HCT116 (cell line): ENCODE measurements at regions not wholly inside any gene's neighbourhood (a gene's known extent, or its start where the extent isn't known, plus 50 kb on each side); places are given as distances from the start of the nearest gene placed in this dataset.

Source experiments
- ATAC-seq: fragments of 200-7000 bp; cut with Tn5 transposase; 2 replicates; pipeline ENCODE4 v1.9.1; 2020; ENCODE audit warnings: mild to moderate bottlenecking, moderate library complexity
- BruUV-seq: library from RNA; stranded (reverse); fragments of 400-500 nt; replicated peaks from 2 replicates; lab custom pipeline; 2021; lab: Mats Ljungman, UMichigan
- CTCF ChIA-PET: fragments of 300-600 bp; sonication (Branson Sonifier 250); formaldehyde crosslinking; loops from one replicate; lab custom pipeline; 2021; ENCODE audit warnings: antibody characterized with exemption; lab: Charles Lee
- POLR2A ChIA-PET: fragments of 300-600, 350-600 bp; sonication (Branson Sonifier 250); formaldehyde crosslinking; loops from one replicate; lab custom pipeline; 2021; ENCODE audit warnings: antibody characterized with exemption; lab: Charles Lee
- RAD21 ChIA-PET, 2 experiments: fragments of 300-600 bp; sonication (Branson Sonifier 250); formaldehyde crosslinking; loops; one replicate each; lab custom pipeline; 2023; ENCODE audit warnings: low total read pairs in 2 of 2; ENCODE audit not compliant: uncharacterized antibody in 2 of 2, unreplicated experiment in 2 of 2, low non-redundant PET in 1 of 2; lab: Charles Lee
- DNase-seq: peaks from one replicate; pipeline ENCODE4 v3.0.0-alpha.2; 2010; ENCODE audit warnings: low read depth, low spot score
- H2AFZ ChIP-seq: fragments of 200-600 bp; shearing (Covaris generic), sonication (generic); 2 replicates; pipeline ENCODE4 v1.6.1; 2017; ENCODE audit warnings: low read depth, mixed run types, mixed read lengths, antibody characterized with exemption, low read length; ENCODE audit not compliant: poor library complexity, severe bottlenecking
- H3K27ac ChIP-seq: 2 replicates; pipeline ENCODE4 v1.5.1; 2012; ENCODE audit warnings: low read depth, low read length
- H3K27me3 ChIP-seq: fragments of 200-600 bp; sonication (generic); 2 replicates; pipeline ENCODE4 v1.6.1; 2016; ENCODE audit warnings: mixed run types, low read length, mixed read lengths; ENCODE audit not compliant: insufficient read depth
- H3K36me3 ChIP-seq, 2 experiments: fragments of 200-500 bp in 1 of 2; fragments of 200-600 bp in 1 of 2; sonication (Bioruptor generic) in 1 of 2; sonication (generic) in 1 of 2; 2 replicates each; pipeline versions ENCODE4 v1.5.1 to v1.6.1; 2014 to 2016; ENCODE audit warnings: low read length in 2 of 2, inconsistent platforms in 1 of 2, mixed read lengths in 1 of 2, mixed run types in 1 of 2; ENCODE audit not compliant: insufficient read depth in 2 of 2, control insufficient read depth in 1 of 2
- H3K4me1 ChIP-seq, 2 experiments: fragments of 200-600 bp in 1 of 2; sonication (generic) in 1 of 2; 2 replicates each; pipeline versions ENCODE4 v1.5.1 to v1.6.1; 2012 to 2017; ENCODE audit warnings: low read length in 2 of 2, inconsistent platforms in 1 of 2, mild to moderate bottlenecking in 1 of 2, mixed read lengths in 1 of 2, mixed run types in 1 of 2, moderate library complexity in 1 of 2; ENCODE audit not compliant: insufficient read depth in 2 of 2, control insufficient read depth in 1 of 2
- H3K4me2 ChIP-seq: fragments of 200-600 bp; sonication (generic); 2 replicates; pipeline ENCODE4 v1.6.1; 2017; ENCODE audit warnings: mixed run types, low read length, mixed read lengths
- H3K4me3 ChIP-seq, 2 experiments: fragments of 200-600 bp in 1 of 2; sonication (generic) in 1 of 2; replicated peaks in 1 of 2; 2 replicates each; pipeline ENCODE4 v1.5.1; 2011 to 2016; ENCODE audit warnings: low read length in 2 of 2, control low read depth in 1 of 2, low read depth in 1 of 2, mild to moderate bottlenecking in 1 of 2, mixed read lengths in 1 of 2, mixed run types in 1 of 2
- H3K79me2 ChIP-seq: fragments of 200-600 bp; sonication (generic); 2 replicates; pipeline ENCODE4 v1.6.1; 2017; ENCODE audit warnings: mild to moderate bottlenecking, mixed run types, low read length, moderate library complexity, mixed read lengths; ENCODE audit not compliant: insufficient read depth
- H3K9ac ChIP-seq: fragments of 200-600 bp; sonication (generic); 2 replicates; pipeline ENCODE4 v1.6.1; 2016; ENCODE audit warnings: low read length, mixed read lengths
- H3K9me2 ChIP-seq: fragments of 200-600 bp; sonication (generic), shearing (Covaris generic); 2 replicates; pipeline ENCODE4 v1.6.1; 2017; ENCODE audit warnings: mixed run types, mild to moderate bottlenecking, moderate library complexity; ENCODE audit not compliant: insufficient read depth
- H3K9me3 ChIP-seq, 2 experiments: fragments of 200-500 bp in 1 of 2; fragments of 200-600 bp in 1 of 2; sonication (Bioruptor generic) in 1 of 2; sonication (generic) in 1 of 2; 2 replicates each; pipeline ENCODE4 v1.6.1; 2014 to 2017; ENCODE audit warnings: low read length in 2 of 2, mixed read lengths in 2 of 2, inconsistent platforms in 1 of 2, low read depth in 1 of 2, mild to moderate bottlenecking in 1 of 2, mixed run types in 1 of 2, moderate library complexity in 1 of 2; ENCODE audit not compliant: control insufficient read depth in 1 of 2, insufficient read depth in 1 of 2
- H4K20me1 ChIP-seq: fragments of 200-600 bp; sonication (generic), shearing (Covaris generic); 2 replicates; pipeline ENCODE4 v1.6.1; 2017; ENCODE audit warnings: mixed run types, mild to moderate bottlenecking, moderate library complexity; ENCODE audit not compliant: insufficient read depth
- ATF3 ChIP-seq: IDR thresholded peaks from 2 replicates; pipeline ENCODE4 v1.6.1; 2012
- CEBPB ChIP-seq: IDR thresholded peaks from 2 replicates; pipeline ENCODE4 v1.6.1; 2012; ENCODE audit warnings: low read depth
- ELF1 ChIP-seq: IDR thresholded peaks from 2 replicates; pipeline ENCODE4 v1.6.1; 2012; ENCODE audit warnings: low read depth, borderline replicate concordance
- EZH2 ChIP-seq: fragments of 200-600 bp; sonication (generic); IDR thresholded peaks from 2 replicates; pipeline ENCODE4 v1.6.1; 2017; ENCODE audit warnings: antibody characterized with exemption, mixed run types
- EZH2phosphoT487 ChIP-seq: fragments of 200-600 bp; IDR thresholded peaks from 2 replicates; pipeline ENCODE4 v1.6.1; 2018; ENCODE audit warnings: antibody characterized with exemption, borderline replicate concordance
- FOSL1 ChIP-seq: IDR thresholded peaks from 2 replicates; pipeline ENCODE4 v1.6.1; 2012; ENCODE audit warnings: low read depth
- JUND ChIP-seq: IDR thresholded peaks from 2 replicates; pipeline ENCODE4 v1.6.1; 2012
- SP1 ChIP-seq: IDR thresholded peaks from 2 replicates; pipeline ENCODE4 v1.6.1; 2012; ENCODE audit warnings: low read depth
- SRF ChIP-seq: IDR thresholded peaks from 2 replicates; pipeline ENCODE4 v1.6.1; 2012; ENCODE audit warnings: low read depth
- TCF7L2 ChIP-seq: IDR thresholded peaks from 2 replicates; pipeline ENCODE4 v1.7.0; 2011; ENCODE audit warnings: borderline replicate concordance, inconsistent platforms; ENCODE audit not compliant: insufficient read depth, insufficient read length; ENCODE audit errors: extremely low read depth
- YY1 ChIP-seq: IDR thresholded peaks from 2 replicates; pipeline ENCODE4 v1.6.1; 2011; ENCODE audit warnings: low read length, low read depth, moderate library complexity, mild to moderate bottlenecking; ENCODE audit not compliant: insufficient replicate concordance; ENCODE audit errors: extremely low read depth
- ZFX ChIP-seq: fragments of 450-650 bp; IDR thresholded peaks from 2 replicates; pipeline ENCODE4 v1.6.1; 2017
- ZNF274 ChIP-seq: fragments of 200-500 bp; sonication (Bioruptor generic); IDR thresholded peaks from 2 replicates; pipeline ENCODE4 v1.6.1; 2014; ENCODE audit warnings: mild to moderate bottlenecking, low read depth, low read length, inconsistent platforms
- intact Hi-C: fragments of 100-400 bp; cut with micrococcal nuclease; formaldehyde crosslinking; loops from 2 replicates; pipeline ENCODE4 v1.10.0; 2022
- TF ChIP-seq, protein P1 (sequence below): IDR thresholded peaks from 2 replicates; pipeline ENCODE4 v1.6.1; 2012; ENCODE audit warnings: low read depth
- TF ChIP-seq, protein P2 (sequence below), 3 experiments: fragments of 200-600 bp in 1 of 3; sonication (generic) in 1 of 3; IDR thresholded peaks in 2 of 3; conservative IDR thresholded peaks in 1 of 3; 2 replicates each; pipeline ENCODE4 v1.5.1; 2012 to 2017; ENCODE audit warnings: low read depth in 2 of 3, low read length in 2 of 3, antibody characterized with exemption in 1 of 3, borderline replicate concordance in 1 of 3, control low read depth in 1 of 3, mild to moderate bottlenecking in 1 of 3, mixed read lengths in 1 of 3, mixed run types in 1 of 3, moderate library complexity in 1 of 3; ENCODE audit not compliant: insufficient read depth in 1 of 3

GRCh38 chrX:122816288-122816687 lies 367.8 kb upstream of the GRIA3 start (continued):
- TF ChIP-seq ATF3 (no peak), TCF7L2 (no peak), ZNF274 (no peak), SRF (no peak), EZH2phosphoT487 (no peak)
- TF ChIP-seq, protein P1, sequence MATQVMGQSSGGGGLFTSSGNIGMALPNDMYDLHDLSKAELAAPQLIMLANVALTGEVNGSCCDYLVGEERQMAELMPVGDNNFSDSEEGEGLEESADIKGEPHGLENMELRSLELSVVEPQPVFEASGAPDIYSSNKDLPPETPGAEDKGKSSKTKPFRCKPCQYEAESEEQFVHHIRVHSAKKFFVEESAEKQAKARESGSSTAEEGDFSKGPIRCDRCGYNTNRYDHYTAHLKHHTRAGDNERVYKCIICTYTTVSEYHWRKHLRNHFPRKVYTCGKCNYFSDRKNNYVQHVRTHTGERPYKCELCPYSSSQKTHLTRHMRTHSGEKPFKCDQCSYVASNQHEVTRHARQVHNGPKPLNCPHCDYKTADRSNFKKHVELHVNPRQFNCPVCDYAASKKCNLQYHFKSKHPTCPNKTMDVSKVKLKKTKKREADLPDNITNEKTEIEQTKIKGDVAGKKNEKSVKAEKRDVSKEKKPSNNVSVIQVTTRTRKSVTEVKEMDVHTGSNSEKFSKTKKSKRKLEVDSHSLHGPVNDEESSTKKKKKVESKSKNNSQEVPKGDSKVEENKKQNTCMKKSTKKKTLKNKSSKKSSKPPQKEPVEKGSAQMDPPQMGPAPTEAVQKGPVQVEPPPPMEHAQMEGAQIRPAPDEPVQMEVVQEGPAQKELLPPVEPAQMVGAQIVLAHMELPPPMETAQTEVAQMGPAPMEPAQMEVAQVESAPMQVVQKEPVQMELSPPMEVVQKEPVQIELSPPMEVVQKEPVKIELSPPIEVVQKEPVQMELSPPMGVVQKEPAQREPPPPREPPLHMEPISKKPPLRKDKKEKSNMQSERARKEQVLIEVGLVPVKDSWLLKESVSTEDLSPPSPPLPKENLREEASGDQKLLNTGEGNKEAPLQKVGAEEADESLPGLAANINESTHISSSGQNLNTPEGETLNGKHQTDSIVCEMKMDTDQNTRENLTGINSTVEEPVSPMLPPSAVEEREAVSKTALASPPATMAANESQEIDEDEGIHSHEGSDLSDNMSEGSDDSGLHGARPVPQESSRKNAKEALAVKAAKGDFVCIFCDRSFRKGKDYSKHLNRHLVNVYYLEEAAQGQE: no peak

- ATAC-seq (no peak), DNase-seq (no peak)
- ChIA-PET RAD21 (no interaction called here), POLR2A (no interaction called here), CTCF (no interaction called here)
- Histone ChIP-seq H3K36me3 (no peaks in the 10 kb centered on the region), H3K27ac (no peak overlapping the region), H2AFZ (no peak overlapping the region), H3K9me3 (no peaks in the 10 kb centered on the region), H3K9me2 (no peaks in the 10 kb centered on the region), H3K79me2 (no peaks in the 10 kb centered on the region), H4K20me1 (no peaks in the 10 kb centered on the region), H3K4me3 (no peak overlapping the region), H3K27me3 (no peaks in the 10 kb centered on the region), H3K9ac (no peak overlapping the region), H3K4me2 (no peak overlapping the region), H3K4me1 (no peaks in the 10 kb centered on the region)
- no TSS peak for BruUV-seq
- intact Hi-C loops: no loop called here
- TF ChIP-seq YY1: no peak
- TF ChIP-seq EZH2phosphoT487: no peak
- TF ChIP-seq ZFX: no peak
- TF ChIP-seq SP1: no peak
- no peak for TF ChIP-seq EZH2
- TF ChIP-seq FOSL1: no peak
- TF ChIP-seq, protein P1: no peak
- no peak for TF ChIP-seq CEBPB
- TF ChIP-seq ELF1: no peak
- TF ChIP-seq ATF3: no peak
- TF ChIP-seq, protein P2, sequence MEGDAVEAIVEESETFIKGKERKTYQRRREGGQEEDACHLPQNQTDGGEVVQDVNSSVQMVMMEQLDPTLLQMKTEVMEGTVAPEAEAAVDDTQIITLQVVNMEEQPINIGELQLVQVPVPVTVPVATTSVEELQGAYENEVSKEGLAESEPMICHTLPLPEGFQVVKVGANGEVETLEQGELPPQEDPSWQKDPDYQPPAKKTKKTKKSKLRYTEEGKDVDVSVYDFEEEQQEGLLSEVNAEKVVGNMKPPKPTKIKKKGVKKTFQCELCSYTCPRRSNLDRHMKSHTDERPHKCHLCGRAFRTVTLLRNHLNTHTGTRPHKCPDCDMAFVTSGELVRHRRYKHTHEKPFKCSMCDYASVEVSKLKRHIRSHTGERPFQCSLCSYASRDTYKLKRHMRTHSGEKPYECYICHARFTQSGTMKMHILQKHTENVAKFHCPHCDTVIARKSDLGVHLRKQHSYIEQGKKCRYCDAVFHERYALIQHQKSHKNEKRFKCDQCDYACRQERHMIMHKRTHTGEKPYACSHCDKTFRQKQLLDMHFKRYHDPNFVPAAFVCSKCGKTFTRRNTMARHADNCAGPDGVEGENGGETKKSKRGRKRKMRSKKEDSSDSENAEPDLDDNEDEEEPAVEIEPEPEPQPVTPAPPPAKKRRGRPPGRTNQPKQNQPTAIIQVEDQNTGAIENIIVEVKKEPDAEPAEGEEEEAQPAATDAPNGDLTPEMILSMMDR (IDR thresholded peaks at IDR 0.05 in 2 of 3, conservative IDR thresholded peaks at IDR 0.05 in 1 of 3; ENCODE audit: borderline replicate concordance in 1 of 3, insufficient read depth in 1 of 3, low read depth in 2 of 3, low read length in 2 of 3): no peak
- no peak for TF ChIP-seq JUND
Observed at GRCh38 chrX:122817321-122817955, 366.6 kb upstream of the GRIA3 start.
